HG03354 (cell line): ENCODE measurements at regions not wholly inside any gene's neighbourhood (a gene's known extent, or its start where the extent isn't known, plus 50 kb on each side); places are given as distances from the start of the nearest gene placed in this dataset.

Source experiments
- ATAC-seq: cut with Tn5 transposase; IDR thresholded peaks from one replicate; pipeline ENCODE4 v1.9.1; 2021; ENCODE audit warnings: mild to moderate bottlenecking; ENCODE audit not compliant: unreplicated experiment, poor library complexity, severe bottlenecking

DNA sequence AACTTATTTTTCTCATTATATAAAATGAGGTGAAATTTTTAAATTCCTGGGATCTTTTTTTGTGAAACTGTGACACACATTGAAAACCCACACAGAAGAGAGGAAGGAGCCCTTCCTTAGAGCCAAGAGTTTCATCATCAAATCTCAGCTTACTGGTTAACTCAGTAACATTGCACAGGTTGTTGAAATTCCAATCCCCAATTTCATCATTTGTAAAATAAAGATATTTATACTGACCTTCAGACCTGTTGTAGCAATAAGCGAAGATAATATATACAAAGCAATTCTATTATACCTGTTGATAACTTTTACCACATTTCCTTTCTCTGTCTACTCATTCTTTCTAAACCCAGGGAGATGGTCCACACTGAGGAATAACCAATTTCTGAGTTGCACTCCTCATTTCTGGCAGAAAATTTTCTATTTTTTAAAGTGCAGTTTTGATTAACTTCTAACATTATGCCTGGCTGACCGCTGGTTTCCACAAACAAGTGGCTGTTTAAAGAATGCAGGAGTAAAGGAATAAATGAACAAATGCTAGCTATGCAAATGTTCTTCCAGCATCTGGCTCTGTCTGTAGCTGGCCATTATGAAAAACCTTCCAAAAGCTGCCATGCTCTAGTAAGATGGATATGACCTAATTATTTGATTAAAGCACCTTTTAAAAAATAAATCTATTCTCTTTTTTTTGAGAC is 105.7 kb upstream of the LINC00305 start:
- ATAC-seq, result no peak

DNA sequence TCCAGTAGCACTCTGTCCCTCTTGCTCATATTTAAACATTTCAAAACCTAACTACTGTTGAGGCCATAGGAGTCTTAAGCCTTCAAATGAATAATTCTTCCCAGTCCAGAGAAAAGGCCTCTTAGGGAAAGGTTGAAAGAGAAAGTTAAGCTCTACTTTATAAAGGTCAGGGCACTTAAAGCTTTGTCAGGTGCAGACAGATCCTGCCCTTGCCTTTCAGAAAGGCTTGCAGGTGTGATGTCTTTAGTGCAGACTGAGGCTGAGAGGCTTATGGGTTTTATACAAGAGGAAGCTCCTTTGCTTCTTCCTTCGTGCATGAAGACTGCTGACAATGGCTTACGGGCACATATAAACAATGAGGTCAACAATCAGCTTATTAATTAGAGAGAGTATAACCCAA is 105.0 kb upstream of the LINC00305 start:
- ATAC-seq, result no peak

DNA sequence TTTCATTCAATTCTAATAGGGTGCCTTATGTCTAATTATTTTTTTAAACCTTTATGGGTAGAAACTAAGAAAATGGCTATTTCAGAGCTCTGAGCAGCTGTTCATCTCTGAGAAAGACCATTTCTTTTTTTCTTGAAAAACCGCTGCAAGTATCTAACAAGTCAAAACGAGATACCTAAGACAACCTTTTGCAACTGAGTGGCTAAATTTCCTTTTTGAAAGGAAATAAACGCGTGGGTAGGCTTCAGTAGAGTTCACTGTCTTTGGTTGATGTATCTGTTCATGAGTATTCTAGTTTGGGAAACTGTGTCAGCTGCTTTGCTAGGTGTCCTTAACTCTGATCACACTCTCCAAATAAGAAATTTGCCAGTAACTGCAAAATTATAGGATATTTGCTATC is 104.3 kb upstream of the LINC00305 start:
- ATAC-seq, result no peak

DNA sequence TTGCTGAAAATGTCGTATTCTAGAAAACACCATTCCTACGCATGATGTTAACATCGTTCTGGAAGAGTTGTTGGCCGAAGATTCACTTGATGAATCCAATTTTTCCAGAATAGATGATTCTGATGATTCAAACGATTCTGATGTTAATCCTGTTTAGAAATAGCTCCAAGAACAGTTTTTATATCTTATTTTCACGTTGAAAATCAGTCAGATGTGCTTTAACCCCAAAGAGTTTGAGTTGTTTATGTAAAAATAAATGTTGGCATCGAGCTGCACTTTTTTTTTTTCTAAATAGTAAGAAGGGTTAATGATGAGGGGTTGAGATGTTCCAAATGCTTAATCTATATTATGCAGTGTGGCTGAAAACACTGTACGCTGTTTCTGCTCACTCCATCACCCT is 99.9 kb upstream of the LINC00305 start:
- no peak for ATAC-seq

DNA sequence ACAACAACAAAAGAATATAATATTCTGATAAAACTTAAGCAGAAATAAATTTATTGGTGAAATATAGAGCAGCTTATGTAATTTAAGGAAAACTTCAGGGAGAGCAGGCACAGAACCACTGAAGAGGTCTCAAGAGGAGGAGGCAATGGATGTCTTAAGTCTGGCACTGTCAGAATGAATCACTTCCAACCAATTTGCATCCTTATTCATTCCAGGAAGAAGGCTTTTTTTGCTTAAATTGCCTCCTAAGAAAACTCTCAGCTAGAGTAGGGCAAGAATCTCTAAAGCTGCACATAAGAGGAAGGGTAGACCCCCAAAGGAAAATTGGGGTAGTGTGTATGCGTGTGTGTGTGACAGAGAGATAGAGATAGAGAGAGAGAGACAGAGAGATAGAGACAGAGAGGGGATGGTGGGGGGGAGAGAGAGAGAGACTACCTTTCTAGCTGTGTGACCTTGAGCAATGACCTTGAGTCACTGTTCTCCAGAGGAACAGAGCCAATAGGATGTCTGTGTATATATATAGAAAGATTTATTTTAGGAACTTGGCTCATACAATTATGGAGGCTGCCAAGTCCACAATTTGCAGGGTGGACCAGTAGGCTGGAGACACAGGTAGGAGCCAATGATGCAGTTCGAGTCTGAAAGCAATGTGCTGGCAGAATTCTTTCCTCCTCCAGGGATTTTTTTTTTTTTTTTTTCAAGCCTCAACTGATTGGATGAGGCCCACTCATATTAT is 96.4 kb upstream of the LINC00305 start:
- no peak for ATAC-seq

DNA sequence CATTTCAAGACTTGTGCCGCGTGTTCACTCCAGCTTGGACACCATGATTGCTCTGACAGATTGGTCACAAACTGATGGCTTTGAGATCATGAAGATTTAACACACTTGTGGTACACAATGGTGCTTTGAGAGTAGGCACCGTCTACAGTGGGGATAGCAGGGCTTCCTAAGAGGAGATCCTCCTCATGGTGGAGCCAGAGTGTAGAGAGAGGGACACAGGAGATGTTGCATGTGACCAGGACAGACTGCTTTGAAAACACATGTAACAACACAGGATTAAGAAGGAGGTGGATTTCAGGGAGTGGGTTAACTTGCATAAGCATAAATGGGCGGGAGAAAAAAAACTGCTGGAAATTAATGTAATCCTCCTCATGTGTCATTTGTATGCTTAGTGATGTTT is 95.7 kb upstream of the LINC00305 start:
- ATAC-seq, result no peak

DNA sequence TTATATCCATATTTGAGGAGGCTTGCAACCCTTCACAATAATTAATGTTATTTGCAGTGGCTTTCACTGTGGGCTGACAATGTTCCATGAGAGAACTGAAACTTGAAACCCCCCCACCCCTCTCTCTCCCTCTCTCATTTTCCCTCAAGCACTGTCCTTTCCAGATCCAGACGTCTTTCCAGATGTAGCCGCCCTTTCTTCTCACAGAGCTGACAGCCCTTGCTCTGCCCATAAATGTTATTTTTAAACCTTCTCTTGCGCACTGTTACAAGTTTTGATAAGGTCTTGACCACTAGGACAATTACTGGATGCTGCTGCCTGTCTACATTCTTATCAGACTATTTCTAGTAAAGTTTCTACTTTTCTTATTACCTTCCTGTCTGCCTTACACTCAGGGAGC is 91.4 kb upstream of the LINC00305 start:
- ATAC-seq, result no peak

DNA sequence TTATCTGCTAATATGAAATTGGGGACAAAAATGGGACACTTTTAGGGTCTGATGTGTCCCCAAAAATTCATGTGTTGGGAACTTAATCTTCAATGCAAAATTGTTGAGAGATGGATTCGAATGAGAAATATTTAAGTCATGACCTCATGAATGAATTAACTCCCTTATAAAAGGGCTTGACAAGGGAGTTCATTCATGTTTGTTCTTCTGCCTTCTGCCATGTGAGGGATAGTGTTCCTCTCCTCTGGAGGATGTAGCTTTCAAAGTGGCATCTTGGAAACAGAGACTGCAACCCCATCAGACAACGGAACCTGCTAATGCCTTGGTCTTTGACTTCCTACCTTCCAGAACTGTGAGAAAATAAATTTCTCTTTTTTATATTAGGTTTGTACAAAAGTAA is 89.2 kb upstream of the LINC00305 start:
- ATAC-seq, result no peak

DNA sequence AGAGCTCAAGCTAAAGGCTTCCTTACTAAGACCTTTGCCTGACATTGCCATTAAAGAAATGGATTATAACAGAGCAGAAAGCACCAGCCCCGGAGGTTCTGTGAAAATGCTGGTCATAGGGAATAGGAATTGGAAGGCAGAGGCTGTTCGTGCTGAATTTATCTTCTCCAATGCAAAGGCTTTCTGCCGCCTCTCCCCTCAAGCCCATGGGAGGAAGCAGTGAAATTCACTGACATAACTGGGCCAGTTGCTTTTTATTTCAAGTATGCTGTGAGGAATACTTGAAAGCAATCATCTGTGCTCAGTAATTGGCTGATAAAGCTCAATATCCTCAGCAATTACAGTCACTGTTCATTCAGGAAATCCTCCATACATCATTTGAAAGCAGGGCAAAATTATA is 85.4 kb upstream of the LINC00305 start:
- no peak for ATAC-seq

DNA sequence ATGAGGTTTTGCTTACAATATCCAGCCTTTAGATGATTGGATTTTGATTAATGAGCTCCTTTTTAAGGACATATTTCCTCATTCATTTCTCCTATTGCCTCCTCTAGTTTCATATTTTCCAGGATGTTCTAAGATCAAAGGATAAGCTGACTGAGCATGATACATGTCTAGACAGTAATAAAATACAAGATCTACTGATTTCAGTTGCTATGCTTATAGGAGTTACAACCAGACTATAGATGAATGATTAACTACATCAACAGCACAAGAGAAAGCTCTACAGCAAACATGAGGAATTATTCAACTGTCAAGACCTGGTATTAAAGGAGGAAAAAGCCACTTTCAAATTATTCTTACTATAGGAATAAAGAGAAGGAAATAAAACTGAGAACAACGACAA is 85.0 kb upstream of the LINC00305 start:
- ATAC-seq, result no peak

DNA sequence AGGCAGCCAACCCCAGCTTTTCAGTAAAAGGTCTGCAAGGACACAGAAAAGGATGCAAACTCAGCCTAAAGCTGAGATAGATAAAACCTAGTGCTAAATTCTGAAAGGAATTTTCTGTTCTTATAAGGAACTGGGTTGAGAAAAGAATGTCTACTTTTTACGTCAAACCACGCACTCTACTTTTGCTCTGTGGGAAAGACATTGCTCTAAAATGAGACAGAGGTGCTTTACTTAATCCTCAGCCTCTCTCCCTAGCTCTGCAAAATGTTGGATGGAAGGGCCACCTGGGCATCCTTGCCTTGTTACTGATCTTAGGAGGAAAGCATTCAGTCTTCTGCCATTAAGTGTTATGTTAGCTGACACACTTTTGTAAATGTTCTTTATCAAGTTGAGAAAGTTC is 72.1 kb upstream of the LINC00305 start:
- ATAC-seq, result no peak

DNA sequence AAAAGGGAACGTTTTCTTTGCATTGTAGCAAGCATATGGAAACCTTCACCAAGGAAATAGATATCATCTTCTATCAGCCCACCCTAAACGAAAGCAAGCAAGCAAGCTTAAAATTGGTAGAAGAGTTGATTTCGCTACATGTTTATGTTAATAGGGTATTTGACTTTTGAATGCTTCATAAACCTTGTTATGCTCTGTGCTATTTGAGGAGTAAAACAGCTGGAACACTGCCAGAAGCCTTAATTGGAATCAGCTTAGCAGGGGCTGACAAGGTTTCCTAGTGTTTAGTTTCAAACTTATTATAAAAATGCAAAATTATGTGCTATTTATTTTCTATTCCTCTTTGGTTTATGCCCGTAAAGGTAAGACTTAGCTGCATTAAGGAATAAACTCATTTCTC is 70.6 kb upstream of the LINC00305 start:
- no peak for ATAC-seq

DNA sequence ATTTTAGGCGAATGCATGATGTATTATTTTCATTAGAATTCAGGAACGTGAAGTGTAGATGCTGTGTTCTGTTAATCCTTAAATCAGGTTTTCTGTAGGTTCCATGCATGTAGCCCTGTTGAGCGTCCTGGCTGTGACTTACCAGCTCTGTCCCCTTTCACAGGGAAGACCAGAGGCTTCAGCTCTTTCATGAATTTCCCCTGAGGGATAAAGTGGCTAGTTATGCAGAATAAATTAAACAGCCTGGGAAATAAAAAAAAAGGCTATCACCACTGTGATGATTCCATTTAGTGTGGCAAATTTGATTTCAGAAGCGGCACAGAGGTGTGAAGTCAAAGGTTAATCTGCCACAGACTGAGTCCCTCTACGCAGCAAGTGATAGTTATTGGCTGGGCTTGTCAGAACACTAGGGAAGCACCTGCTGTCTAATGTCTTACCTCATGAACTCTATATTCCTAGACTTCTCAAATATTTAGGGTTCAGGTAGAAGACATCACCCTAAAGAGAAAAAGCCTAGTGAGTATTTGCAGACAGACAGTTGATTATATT is 61.6 kb upstream of the LINC00305 start:
- no peak for ATAC-seq

DNA sequence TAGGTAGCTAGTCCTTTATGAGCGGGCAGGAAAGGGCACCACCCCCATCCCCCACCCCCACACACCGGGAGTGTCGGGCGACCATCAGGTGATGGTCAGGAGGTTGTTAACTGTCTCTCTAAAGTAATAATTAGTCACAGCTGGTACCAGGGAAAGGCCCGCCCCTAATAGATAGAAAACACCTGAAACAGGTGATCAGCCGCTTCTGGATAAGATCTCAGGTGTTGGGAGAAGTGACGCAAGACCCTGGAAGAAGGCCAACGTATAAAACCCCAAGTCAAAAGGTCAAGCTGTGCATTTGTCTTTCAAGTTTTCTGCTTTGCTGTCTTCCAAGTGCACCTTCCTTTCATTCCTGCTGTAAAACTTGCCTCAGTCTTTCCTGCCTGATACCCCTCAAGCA is 59.6 kb upstream of the LINC00305 start:
- no peak for ATAC-seq

DNA sequence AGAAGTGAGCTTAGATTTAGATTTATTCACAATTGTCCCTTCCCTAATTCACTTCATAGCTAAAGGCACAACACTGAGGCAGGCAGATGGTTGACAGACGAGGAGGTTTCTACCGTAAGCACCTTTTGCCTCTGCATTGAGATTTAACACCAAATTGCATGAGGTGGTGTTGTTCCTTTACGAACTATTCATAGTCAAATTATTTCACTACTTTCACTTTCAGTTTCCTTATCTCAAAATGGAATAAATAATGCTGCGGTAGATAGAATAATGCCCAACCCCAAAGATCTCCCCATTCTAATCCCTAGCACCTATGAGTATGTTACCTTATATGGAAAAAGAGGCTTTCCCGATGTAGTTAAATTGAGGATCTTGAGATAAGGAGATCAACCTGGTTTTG is 58.9 kb upstream of the LINC00305 start:
- ATAC-seq, result no peak

DNA sequence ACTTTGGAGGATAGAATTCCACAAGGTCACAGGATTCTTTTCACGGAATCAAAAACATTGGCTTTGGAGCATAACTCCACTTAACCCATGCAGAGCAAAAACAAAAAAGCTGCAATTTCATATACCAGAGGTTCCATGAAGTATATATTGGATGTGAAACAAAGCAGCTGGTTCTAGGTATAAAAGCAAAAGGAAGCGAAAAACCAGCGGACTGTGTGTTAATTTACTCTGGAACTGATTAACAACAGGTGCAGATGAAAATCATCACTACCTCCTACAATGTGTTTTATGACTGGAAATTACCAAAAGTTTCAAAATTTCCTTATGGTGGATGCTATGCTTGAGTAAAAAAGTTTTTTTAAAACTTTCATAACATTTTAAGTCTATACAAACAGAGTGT is 54.4 kb upstream of the LINC00305 start:
- peak; percentile 69 for ATAC-seq

DNA sequence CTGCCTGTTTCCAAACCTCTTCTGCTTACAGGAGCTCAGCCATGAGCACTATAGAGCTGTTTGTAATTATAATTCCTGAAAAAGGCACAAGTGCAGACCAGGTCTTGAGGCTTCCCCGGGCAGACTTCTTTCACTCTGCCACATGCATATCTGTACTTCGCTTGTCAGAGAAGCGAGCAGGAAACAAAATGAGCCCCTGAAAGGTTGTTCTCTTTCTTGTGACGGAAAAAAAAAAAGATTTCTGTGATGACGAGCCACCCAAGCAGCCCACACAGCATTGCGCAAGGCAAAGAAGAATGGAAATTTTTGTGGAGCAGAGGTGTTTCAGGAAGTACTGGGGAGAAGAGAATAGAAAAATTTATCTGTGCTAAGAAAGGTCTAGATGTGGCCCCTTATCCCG is 54.0 kb upstream of the LINC00305 start:
- peak; percentile 40 for ATAC-seq

DNA sequence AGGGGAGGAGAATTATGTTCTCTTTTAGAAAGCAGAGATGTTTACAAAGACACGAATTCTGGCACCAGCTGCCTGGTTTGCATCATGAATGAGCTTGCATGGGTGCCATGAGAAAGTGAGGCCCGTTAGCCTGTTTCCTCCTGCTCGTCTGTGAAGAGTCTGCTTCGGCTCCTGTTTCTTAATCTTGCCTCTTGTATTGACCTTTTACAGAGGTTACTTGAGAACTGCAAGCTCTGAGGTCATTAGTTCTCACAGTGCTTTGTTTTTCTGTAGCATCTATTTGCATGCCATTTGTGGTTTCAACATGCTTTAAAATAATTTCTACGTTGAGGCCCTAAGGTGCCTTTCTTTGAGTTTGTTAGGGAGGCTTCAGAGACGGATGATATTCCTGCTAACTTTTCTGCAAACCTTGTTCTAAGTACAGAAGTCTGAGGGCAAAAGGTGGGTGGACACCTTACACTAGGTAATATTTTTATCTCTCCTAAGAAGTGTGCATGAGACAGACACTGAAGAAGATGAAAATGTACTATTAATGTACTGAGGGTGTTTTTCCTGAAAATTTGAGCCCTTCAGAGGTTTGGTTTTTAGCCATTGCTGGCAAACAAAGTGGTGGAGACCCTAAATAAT is 53.4 kb upstream of the LINC00305 start:
- ATAC-seq, result peak; percentile 75

DNA sequence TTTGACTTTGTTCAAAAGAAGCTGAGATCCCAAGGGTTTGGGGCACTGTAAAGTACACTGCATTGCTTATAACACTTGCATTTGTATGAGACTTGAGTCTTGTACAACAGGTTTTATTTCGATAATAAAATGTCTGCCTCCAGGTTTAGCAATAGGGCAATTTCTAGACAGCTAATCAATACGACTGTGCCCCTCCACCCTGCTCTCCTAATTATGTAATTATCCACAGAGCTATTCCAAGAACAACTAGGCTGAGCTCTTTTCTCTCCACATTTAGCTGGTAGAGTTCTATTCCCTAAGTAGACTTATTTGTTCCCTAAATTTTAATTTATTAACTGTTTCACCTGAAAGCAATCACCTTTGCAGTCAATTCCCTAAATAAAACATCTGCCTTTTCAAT is 52.9 kb upstream of the LINC00305 start:
- ATAC-seq, result no peak

DNA sequence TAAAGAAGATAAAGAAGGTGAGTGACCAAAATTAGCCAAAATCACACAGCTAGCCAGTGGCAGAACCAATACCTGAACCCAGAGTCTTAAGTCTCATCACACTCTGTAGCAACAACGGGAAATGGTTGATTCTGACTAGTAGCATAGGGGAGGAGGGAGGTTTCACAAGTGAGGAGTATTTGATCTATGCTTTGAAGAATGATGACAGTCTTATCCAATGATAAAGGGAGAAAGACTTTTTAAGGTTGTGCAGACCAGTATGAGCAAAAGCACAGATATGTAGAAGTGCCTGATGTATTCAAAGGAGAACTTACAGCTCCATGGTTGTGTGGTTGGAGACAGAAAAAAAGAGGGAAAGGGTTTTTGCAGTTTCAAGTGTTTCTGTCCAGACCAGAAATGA is 50.7 kb upstream of the LINC00305 start:
- no peak for ATAC-seq
